Caco-2 (cell line): ENCODE measurements at regions not wholly inside any gene's neighbourhood (a gene's known extent, or its start where the extent isn't known, plus 50 kb on each side); places are given as distances from the start of the nearest gene placed in this dataset.

Experiments used
- BruUV-seq: library from RNA; stranded (reverse); fragments of 400-500 nt; replicated peaks from 2 replicates; lab custom pipeline; 2021; lab: Mats Ljungman, UMichigan
- CTCF ChIA-PET: fragments of 300-600 bp; sonication (Branson Sonifier 250); formaldehyde crosslinking; loops from one replicate; lab custom pipeline; 2022; ENCODE audit warnings: antibody characterized with exemption; lab: Charles Lee
- POLR2A ChIA-PET: fragments of 300-600 bp; sonication (Branson Sonifier 250); formaldehyde crosslinking; loops from one replicate; lab custom pipeline; 2022; ENCODE audit warnings: antibody characterized with exemption; lab: Charles Lee
- DNase-seq, 2 experiments: peaks; one replicate each; pipeline versions ENCODE4 v3.0.0 to v3.0.0-alpha.2; 2020 to 2022
- H3K27me3 ChIP-seq: replicated peaks from 2 replicates; pipeline ENCODE4 v1.6.0; 2011; ENCODE audit warnings: low read length; ENCODE audit not compliant: control insufficient read depth, insufficient read depth
- H3K36me3 ChIP-seq: 2 replicates; pipeline ENCODE4 v1.5.1; 2011; ENCODE audit warnings: low read length; ENCODE audit not compliant: control insufficient read depth, insufficient read depth
- H3K4me1 ChIP-seq: fragments of 250-450 bp; sonication (Bioruptor Pico); 2 replicates; pipeline ENCODE4 v1.5.1; 2020; ENCODE audit warnings: mild to moderate bottlenecking
- H3K4me3 ChIP-seq: 2 replicates; pipeline ENCODE4 v1.5.1; 2011; ENCODE audit warnings: low read depth, mild to moderate bottlenecking, control low read depth, low read length
- H3K9me3 ChIP-seq: fragments of 250-450 bp; sonication (Bioruptor Pico); 2 replicates; pipeline ENCODE4 v1.5.1; 2020; ENCODE audit warnings: mild to moderate bottlenecking, moderate library complexity
- H3K27ac Mint-ChIP-seq: one replicate; pipeline ENCODE4 v1.8.0; 2022; ENCODE audit warnings: mixed read lengths; ENCODE audit not compliant: unreplicated experiment
- H3K27me3 Mint-ChIP-seq: one replicate; pipeline ENCODE4 v1.8.0; 2022; ENCODE audit warnings: mixed read lengths; ENCODE audit not compliant: insufficient read depth, unreplicated experiment
- H3K36me3 Mint-ChIP-seq: one replicate; pipeline ENCODE4 v1.8.0; 2022; ENCODE audit warnings: mild to moderate bottlenecking, mixed read lengths; ENCODE audit not compliant: insufficient read depth, unreplicated experiment
- H3K4me1 Mint-ChIP-seq: one replicate; pipeline ENCODE4 v1.8.0; 2022; ENCODE audit warnings: low read depth, mixed read lengths; ENCODE audit not compliant: unreplicated experiment
- H3K4me3 Mint-ChIP-seq: one replicate; pipeline ENCODE4 v1.8.0; 2022; ENCODE audit warnings: mild to moderate bottlenecking, moderate library complexity, mixed read lengths; ENCODE audit not compliant: unreplicated experiment
- H3K9me3 Mint-ChIP-seq: one replicate; pipeline ENCODE4 v1.8.0; 2022; ENCODE audit warnings: mixed read lengths; ENCODE audit not compliant: unreplicated experiment
- intact Hi-C: fragments of 100-400 bp; cut with micrococcal nuclease; formaldehyde crosslinking; loops from one replicate; pipeline ENCODE4 v1.10.0; 2022; ENCODE audit not compliant: unreplicated experiment
- TF ChIP-seq, protein P1 (sequence below), 2 experiments: fragments of 200-600 bp in 1 of 2; IDR thresholded peaks; 1 replicate in 1 of 2; 2 replicates in 1 of 2; pipeline versions ENCODE4 v1.5.1 to v1.8.0; 2011 to 2022; ENCODE audit warnings: antibody characterized with exemption in 1 of 2, control low read depth in 1 of 2, inconsistent platforms in 1 of 2, low read depth in 1 of 2, low read length in 1 of 2, mild to moderate bottlenecking in 1 of 2, moderate library complexity in 1 of 2; ENCODE audit not compliant: insufficient read depth in 1 of 2, severe bottlenecking in 1 of 2, unreplicated experiment in 1 of 2

GRCh38 chr10:30751678-30752331, 122.3 kb upstream of the LYZL2 start:
- BruUV-seq = no TSS peak
- peak; percentile 64 to 76 for DNase-seq
- Histone ChIP-seq H3K4me1 (no peaks in the 10 kb centered on the region), H3K27me3 (no peaks in the 10 kb centered on the region; the same call in 1 of the 2 replicates), H3K36me3 (no peaks in the 10 kb centered on the region), H3K4me3 (no peak overlapping the region), H3K9me3 (no peaks in the 10 kb centered on the region)
- TF ChIP-seq, protein P1, sequence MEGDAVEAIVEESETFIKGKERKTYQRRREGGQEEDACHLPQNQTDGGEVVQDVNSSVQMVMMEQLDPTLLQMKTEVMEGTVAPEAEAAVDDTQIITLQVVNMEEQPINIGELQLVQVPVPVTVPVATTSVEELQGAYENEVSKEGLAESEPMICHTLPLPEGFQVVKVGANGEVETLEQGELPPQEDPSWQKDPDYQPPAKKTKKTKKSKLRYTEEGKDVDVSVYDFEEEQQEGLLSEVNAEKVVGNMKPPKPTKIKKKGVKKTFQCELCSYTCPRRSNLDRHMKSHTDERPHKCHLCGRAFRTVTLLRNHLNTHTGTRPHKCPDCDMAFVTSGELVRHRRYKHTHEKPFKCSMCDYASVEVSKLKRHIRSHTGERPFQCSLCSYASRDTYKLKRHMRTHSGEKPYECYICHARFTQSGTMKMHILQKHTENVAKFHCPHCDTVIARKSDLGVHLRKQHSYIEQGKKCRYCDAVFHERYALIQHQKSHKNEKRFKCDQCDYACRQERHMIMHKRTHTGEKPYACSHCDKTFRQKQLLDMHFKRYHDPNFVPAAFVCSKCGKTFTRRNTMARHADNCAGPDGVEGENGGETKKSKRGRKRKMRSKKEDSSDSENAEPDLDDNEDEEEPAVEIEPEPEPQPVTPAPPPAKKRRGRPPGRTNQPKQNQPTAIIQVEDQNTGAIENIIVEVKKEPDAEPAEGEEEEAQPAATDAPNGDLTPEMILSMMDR (IDR thresholded peaks at IDR 0.05; ENCODE audit: insufficient read depth in 1 of 2, low read depth in 1 of 2, low read length in 1 of 2, severe bottlenecking in 1 of 2, unreplicated experiment in 1 of 2) = peak; percentile 54 to 93
- peaks cover 24% of the 10 kb centered on the region for H3K27me3 Mint-ChIP-seq
- no peak overlapping the region for H3K4me3 Mint-ChIP-seq
- ChIA-PET CTCF (interaction anchor here (0.6 to 1.5 kb wide), 6 partner anchors 46 to 1008 kb away, joined by 3 to 12 read pairs (median 4); partner anchors contain the start of gene ZNF438), POLR2A (no interaction called here)
- no peaks in the 10 kb centered on the region for H3K36me3 Mint-ChIP-seq
- H3K4me1 Mint-ChIP-seq = no peaks in the 10 kb centered on the region
- no peak overlapping the region for H3K27ac Mint-ChIP-seq
- H3K9me3 Mint-ChIP-seq = no peaks in the 10 kb centered on the region
- intact Hi-C loops = no loop called here

GRCh38 chr10:30750971-30751677, 121.6 kb upstream of the LYZL2 start:
- no peak for DNase-seq
- Mint-ChIP-seq H3K4me1 (no peaks in the 10 kb centered on the region), H3K36me3 (no peaks in the 10 kb centered on the region), H3K9me3 (no peaks in the 10 kb centered on the region), H3K27me3 (peaks cover 24% of the 10 kb centered on the region), H3K4me3 (no peak overlapping the region), H3K27ac (no peak overlapping the region)
- ChIA-PET CTCF (interaction anchor here (1.4 kb wide), 1 partner anchor 281 kb away, joined by 7 read pairs; the partner anchor contains the start of gene ZNF438), POLR2A (no interaction called here)
- Histone ChIP-seq H3K36me3 (no peaks in the 10 kb centered on the region), H3K27me3 (peaks cover 1% of the 10 kb centered on the region; the same call in 1 of the 2 replicates), H3K4me1 (no peaks in the 10 kb centered on the region), H3K4me3 (no peak overlapping the region), H3K9me3 (no peaks in the 10 kb centered on the region)
- no TSS peak for BruUV-seq
- TF ChIP-seq, protein P1 (IDR thresholded peaks at IDR 0.05; ENCODE audit: insufficient read depth in 1 of 2, low read depth in 1 of 2, low read length in 1 of 2, severe bottlenecking in 1 of 2, unreplicated experiment in 1 of 2) = no peak
- intact Hi-C loops = no loop called here

DNA sequence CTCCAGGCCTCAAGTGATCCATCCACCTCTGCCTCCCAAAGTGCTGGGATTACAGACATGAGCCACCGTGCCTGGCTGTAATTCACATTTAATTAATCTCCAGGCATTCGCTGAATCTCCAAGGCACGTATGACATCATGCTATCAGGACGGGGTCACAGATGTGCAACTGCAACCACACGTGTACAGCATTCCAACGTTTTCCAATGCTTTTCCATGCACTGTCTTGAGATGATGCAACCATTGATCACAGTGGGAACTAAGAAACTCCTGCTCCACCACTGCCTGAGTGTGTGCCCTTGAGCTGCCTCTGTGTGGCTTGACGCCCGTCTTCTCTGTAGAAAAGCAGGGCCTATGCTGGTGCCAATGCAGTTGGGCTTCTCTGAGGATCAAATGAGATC, 119.8 kb upstream of the LYZL2 start:
- DNase-seq = no peak
- Histone ChIP-seq H3K9me3 (no peaks in the 10 kb centered on the region), H3K27me3 (peaks cover 1% of the 10 kb centered on the region; the same call in 1 of the 2 replicates), H3K4me1 (no peaks in the 10 kb centered on the region), H3K36me3 (no peaks in the 10 kb centered on the region), H3K4me3 (no peak overlapping the region)
- no peak overlapping the region for H3K27ac Mint-ChIP-seq
- no peaks in the 10 kb centered on the region for H3K36me3 Mint-ChIP-seq
- H3K4me3 Mint-ChIP-seq = no peak overlapping the region
- ChIA-PET POLR2A (no interaction called here), CTCF (no interaction called here)
- TF ChIP-seq, protein P1 (IDR thresholded peaks at IDR 0.05; ENCODE audit: insufficient read depth in 1 of 2, low read depth in 1 of 2, low read length in 1 of 2, severe bottlenecking in 1 of 2, unreplicated experiment in 1 of 2) = no peak
- BruUV-seq = no TSS peak
- intact Hi-C loops = no loop called here
- no peaks in the 10 kb centered on the region for H3K4me1 Mint-ChIP-seq
- peaks cover 22% of the 10 kb centered on the region for H3K27me3 Mint-ChIP-seq
- H3K9me3 Mint-ChIP-seq = no peaks in the 10 kb centered on the region
